Cardiac muscle cell (in vitro differentiated cells and primary cell): ENCODE measurements at regions not wholly inside any gene's neighbourhood (a gene's known extent, or its start where the extent isn't known, plus 50 kb on each side); places are given as distances from the start of the nearest gene placed in this dataset.

Experiments used
- DNase-seq, 2 donors: peaks; one replicate each; pipeline versions ENCODE4 v3.0.0 to v3.0.0-alpha.2; 2010 to 2017; ENCODE audit warnings: low read depth in 1 of 2, low spot score in 1 of 2
- H3K27ac ChIP-seq: fragments of 200-600 bp; sonication (generic); 2 replicates; pipeline ENCODE4 v1.5.1; 2016
- H3K27me3 ChIP-seq: fragments of 200-600 bp; sonication (generic); 2 replicates; pipeline ENCODE4 v1.6.0; 2016; ENCODE audit warnings: control low read depth
- H3K36me3 ChIP-seq: fragments of 200-600 bp; sonication (generic); 2 replicates; pipeline ENCODE4 v1.5.1; 2016; ENCODE audit warnings: control low read depth
- H3K4me1 ChIP-seq: fragments of 200-600 bp; sonication (generic); 2 replicates; pipeline ENCODE4 v1.8.1; 2017; ENCODE audit warnings: low read depth, mild to moderate bottlenecking, mixed run types
- H3K4me3 ChIP-seq: fragments of 200-600 bp; sonication (generic); 2 replicates; pipeline ENCODE4 v1.5.1; 2016; ENCODE audit warnings: mild to moderate bottlenecking
- H3K9me3 ChIP-seq: fragments of 200-600 bp; sonication (generic); 2 replicates; pipeline ENCODE4 v1.5.1; 2017; ENCODE audit warnings: low read depth, mild to moderate bottlenecking, control low read depth
- TF ChIP-seq, protein P1 (sequence below): IDR thresholded peaks from 2 replicates; pipeline ENCODE4 v1.5.1; 2012; ENCODE audit warnings: low read depth, mild to moderate bottlenecking, low read length

DNA sequence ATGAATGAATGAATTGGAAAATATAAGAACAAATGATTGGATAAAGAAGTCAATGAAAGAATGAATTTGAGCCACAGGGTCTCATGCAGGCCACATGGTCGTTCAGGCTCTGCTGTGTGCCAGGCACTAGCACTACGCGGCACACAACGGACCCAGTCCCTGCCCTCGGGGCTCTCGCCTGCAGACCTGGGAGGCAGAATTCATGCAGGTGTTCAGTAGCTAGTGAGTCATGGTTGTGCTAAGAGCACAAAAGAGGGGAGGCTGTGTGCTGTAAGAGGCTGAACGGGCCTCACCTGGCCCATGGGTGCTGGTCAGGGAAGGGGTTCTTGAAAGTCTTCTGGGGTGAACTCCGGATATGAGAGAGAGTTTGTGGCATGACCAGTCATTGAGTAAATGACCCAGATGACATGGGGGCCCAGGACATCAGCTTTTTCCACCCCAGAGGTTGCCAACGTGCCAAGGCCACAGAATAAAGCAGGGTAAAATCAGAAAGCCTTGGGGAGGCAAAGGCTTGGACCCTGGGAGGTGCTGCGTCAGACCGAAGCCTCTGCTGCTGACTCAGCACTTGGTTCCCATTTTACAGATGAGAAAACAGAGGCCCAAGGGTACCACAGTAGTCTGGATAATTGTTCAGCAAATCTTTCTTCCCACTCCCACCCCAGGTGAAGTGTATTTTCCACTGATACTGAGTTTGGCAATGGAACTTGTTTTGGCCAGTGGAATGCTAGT lies 264.3 kb upstream of the MVB12B start:
- no peak overlapping the region for H3K4me3 ChIP-seq
- no peaks in the 10 kb centered on the region for H3K4me1 ChIP-seq
- no peaks in the 10 kb centered on the region for H3K36me3 ChIP-seq
- no peak for DNase-seq
- TF ChIP-seq, protein P1, sequence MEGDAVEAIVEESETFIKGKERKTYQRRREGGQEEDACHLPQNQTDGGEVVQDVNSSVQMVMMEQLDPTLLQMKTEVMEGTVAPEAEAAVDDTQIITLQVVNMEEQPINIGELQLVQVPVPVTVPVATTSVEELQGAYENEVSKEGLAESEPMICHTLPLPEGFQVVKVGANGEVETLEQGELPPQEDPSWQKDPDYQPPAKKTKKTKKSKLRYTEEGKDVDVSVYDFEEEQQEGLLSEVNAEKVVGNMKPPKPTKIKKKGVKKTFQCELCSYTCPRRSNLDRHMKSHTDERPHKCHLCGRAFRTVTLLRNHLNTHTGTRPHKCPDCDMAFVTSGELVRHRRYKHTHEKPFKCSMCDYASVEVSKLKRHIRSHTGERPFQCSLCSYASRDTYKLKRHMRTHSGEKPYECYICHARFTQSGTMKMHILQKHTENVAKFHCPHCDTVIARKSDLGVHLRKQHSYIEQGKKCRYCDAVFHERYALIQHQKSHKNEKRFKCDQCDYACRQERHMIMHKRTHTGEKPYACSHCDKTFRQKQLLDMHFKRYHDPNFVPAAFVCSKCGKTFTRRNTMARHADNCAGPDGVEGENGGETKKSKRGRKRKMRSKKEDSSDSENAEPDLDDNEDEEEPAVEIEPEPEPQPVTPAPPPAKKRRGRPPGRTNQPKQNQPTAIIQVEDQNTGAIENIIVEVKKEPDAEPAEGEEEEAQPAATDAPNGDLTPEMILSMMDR: no peak
- H3K27ac ChIP-seq: no peak overlapping the region
- no peaks in the 10 kb centered on the region for H3K27me3 ChIP-seq
- H3K9me3 ChIP-seq: no peaks in the 10 kb centered on the region

DNA sequence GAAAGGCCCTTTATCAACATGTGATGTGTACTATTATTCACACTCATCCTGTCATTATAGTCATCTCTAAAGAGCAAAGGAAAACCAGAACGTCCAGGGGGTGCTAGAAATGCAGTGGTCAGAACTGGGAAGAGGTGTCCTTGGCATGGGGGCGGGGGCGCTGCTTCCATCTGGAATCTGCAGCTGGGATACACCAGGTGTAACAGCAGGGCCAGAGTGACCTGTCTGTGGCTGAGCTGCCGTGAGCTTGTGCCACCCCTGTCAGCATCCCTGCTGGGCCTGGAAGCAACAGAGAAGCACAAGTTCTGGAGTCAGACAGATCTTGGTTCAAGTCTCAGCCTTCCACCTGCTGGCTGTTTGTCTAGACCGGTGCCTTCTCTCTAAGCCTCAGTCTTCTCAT lies 263.3 kb upstream of the MVB12B start:
- no peaks in the 10 kb centered on the region for H3K9me3 ChIP-seq
- no peaks in the 10 kb centered on the region for H3K36me3 ChIP-seq
- no peak overlapping the region for H3K27ac ChIP-seq
- TF ChIP-seq, protein P1: no peak
- no peak for DNase-seq
- no peaks in the 10 kb centered on the region for H3K4me1 ChIP-seq
- H3K27me3 ChIP-seq: no peaks in the 10 kb centered on the region
- H3K4me3 ChIP-seq: no peak overlapping the region

DNA sequence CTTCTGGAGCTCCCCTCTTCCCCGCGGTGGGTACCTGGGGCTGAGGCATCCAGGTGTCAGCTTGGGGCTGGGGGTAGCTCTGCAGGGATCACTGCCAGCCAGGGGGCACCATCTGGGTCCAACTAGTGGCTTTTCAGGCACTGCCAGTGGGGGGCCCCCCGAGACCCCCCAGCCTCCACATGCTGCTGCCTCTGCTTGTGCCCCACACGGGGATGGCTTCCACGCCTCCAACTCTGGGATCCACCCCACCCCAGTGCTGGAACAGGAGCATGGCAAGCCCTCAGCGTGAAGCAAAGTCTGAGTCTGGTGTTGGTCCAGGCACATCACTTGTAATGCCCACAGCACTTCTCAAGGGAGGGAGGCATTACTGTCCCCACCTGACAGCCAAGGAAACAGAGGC lies 260.5 kb upstream of the MVB12B start:
- Histone ChIP-seq H3K4me3 (no peak overlapping the region), H3K9me3 (no peaks in the 10 kb centered on the region), H3K36me3 (no peaks in the 10 kb centered on the region), H3K27ac (no peak overlapping the region), H3K4me1 (no peaks in the 10 kb centered on the region), H3K27me3 (no peaks in the 10 kb centered on the region)
- DNase-seq: no peak
- TF ChIP-seq, protein P1: no peak

DNA sequence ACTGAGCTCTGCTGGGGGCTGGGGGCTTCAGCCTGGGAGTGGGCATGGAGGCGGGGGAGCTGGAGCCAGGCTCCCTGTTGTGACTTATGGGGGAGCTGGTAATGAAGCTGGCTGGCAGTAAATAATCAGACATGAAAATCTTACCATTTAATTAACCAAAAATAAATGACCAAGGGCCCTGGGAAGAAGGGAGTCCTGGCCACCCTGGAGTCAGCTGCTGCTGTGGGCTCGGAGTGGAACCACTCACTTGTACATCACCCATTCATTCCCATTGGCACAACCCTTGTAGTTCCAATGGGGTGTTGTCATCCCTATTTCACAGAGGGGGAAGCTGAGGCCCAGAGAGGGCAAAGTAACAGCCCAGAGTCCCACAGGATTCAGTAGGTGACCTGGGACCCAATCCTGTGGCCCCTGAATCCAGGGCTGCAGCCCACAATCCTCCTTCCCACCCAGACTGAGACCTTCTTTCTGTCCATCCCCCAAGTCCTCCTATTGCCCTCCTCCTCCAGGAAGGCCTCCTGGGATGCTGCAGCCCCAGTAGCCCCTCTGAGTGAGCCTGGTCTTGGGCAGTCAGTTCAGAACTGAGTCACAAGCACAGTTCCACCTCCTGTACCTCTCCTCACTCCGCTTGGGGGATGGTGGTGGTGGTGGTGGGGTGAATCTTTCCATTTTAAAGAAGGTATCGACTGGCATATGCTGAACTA lies 259.4 kb upstream of the MVB12B start:
- Histone ChIP-seq H3K27me3 (no peaks in the 10 kb centered on the region), H3K4me3 (no peak overlapping the region), H3K9me3 (no peaks in the 10 kb centered on the region), H3K4me1 (no peaks in the 10 kb centered on the region), H3K27ac (no peak overlapping the region), H3K36me3 (no peaks in the 10 kb centered on the region)
- no peak for DNase-seq
- TF ChIP-seq, protein P1: no peak

DNA sequence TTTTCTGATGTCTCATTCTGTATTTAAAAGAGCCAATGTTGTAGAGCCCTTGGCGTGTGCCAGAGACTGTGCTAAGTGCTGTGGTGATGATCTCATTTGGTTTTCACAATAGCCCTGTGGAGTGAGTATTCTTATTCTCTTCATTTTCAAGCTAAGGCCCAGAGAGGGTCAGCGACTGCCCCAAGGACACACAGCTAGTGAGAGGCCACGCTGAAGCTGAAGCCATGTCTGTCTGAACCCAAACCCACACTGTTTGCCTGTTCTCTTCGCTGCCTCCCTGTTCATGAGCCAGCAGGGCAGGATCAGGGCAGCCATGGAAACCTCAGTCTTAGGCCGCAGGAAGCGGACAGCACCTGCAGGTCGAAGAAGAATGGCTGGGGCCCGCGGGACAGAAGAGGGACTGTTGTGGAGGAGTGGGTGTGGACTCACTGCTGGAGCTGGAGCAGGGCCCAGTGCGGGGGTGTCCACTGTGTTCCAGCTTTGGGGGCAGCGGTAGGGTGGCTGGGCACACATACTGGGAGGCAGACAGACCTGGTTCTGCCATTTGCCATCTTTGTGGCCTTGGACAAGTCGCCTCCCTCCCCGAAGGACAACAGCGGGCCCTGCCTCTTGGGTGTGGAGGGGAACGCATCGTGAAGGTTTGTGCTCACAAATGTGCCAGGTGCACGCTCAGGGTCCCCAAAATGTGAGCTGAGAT lies 257.9 kb upstream of the MVB12B start:
- Histone ChIP-seq H3K9me3 (no peaks in the 10 kb centered on the region), H3K36me3 (no peaks in the 10 kb centered on the region), H3K27me3 (no peaks in the 10 kb centered on the region), H3K4me3 (no peak overlapping the region), H3K4me1 (no peaks in the 10 kb centered on the region), H3K27ac (no peak overlapping the region)
- DNase-seq: no peak
- TF ChIP-seq, protein P1: no peak
